Esophagus squamous epithelium (tissue), 5 donors: ENCODE measurements at regions not wholly inside any gene's neighbourhood (a gene's known extent, or its start where the extent isn't known, plus 50 kb on each side); places are given as distances from the start of the nearest gene placed in this dataset.
A peak's percentile ranks its signal among the peaks of the same experiment; 100 is the strongest.

ENCODE experiments used
- DNase-seq: peaks from one replicate; lab custom pipeline; 2025; lab: John Stamatoyannopoulos, UW
- H3K27ac ChIP-seq, 4 donors: fragments of 200-600 bp; sonication (generic); one replicate each; pipeline ENCODE4 v1.5.1; 2016 to 2019; ENCODE audit warnings: mild to moderate bottlenecking in 1 of 4
- H3K27me3 ChIP-seq, 4 donors: fragments of 200-600 bp; sonication (generic); 1 replicate in 3 of 4; 2 replicates in 1 of 4; pipeline versions ENCODE4 v1.5.1 to v1.6.0; 2017 to 2021; ENCODE audit warnings: antibody characterized with exemption in 1 of 4
- H3K36me3 ChIP-seq, 3 donors: fragments of 200-600 bp; sonication (generic); one replicate each; pipeline ENCODE4 v1.5.1; 2016 to 2019
- H3K4me1 ChIP-seq, 3 donors: fragments of 200-600 bp; sonication (generic); one replicate each; pipeline ENCODE4 v1.5.1; 2017 to 2019
- H3K4me3 ChIP-seq, 4 donors: fragments of 200-600 bp; sonication (generic); 1 replicate in 3 of 4; 2 replicates in 1 of 4; pipeline ENCODE4 v1.5.1; 2016 to 2019; ENCODE audit warnings: mild to moderate bottlenecking in 2 of 4, moderate library complexity in 1 of 4
- H3K9me3 ChIP-seq, 3 donors: fragments of 200-600 bp; sonication (generic); one replicate each; pipeline ENCODE4 v1.5.1; 2016 to 2019
- POLR2A ChIP-seq, 4 donors: fragments of 450-650 bp; IDR thresholded peaks; one replicate each; pipeline ENCODE4 v1.6.1; 2017; ENCODE audit warnings: antibody characterized with exemption in 4 of 4, mild to moderate bottlenecking in 4 of 4, moderate library complexity in 3 of 4
- WGBS, 2 donors: methylation state at CpG; one replicate each; pipeline ENCODE4 v1.1.5; 2018; 5-methylcytosine and 5-hydroxymethylcytosine counted together
- intact Hi-C: fragments of 100-400 bp; cut with DNase I; formaldehyde crosslinking; loops from one replicate; pipeline ENCODE4 v1.15.0; 2022
- TF ChIP-seq, protein P1 (sequence below), 6 experiments: fragments of 450-650 bp in 4 of 6; fragments of 200-600 bp in 2 of 6; sonication (generic) in 2 of 6; IDR thresholded peaks; one replicate each; pipeline ENCODE4 v1.5.1; 2016 to 2019; ENCODE audit warnings: antibody characterized with exemption in 6 of 6, mild to moderate bottlenecking in 4 of 6, moderate library complexity in 4 of 6
- donor health status: DM: yes; HTN: yes; CAD: no.

DNA sequence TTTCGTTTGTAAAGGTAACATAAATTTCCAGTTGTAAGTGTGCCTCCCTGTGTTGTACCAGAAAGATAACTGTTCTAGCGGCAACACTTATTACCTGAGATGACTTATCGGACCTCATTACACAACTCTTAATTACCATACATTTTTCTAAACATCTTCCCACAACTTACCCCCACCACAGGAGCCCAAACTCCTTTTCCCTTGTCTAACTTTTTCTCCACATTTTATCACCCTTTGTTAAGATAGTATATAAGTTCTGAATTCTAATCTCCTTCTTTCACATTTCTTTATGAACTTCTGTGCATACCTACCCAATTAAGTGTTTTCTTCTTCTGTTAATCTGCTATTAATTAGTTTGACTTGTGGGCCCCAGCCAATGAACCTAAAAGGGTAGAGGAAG is 143.7 kb upstream of the CAMK1G start:
- 92 to 93% methylated on average over 3 of the region's 3 CpGs for WGBS, 2 donors
- peaks cover 0 to 33% (median 3%) of the 10 kb centered on the region in 3 donors for H3K4me1 ChIP-seq

DNA sequence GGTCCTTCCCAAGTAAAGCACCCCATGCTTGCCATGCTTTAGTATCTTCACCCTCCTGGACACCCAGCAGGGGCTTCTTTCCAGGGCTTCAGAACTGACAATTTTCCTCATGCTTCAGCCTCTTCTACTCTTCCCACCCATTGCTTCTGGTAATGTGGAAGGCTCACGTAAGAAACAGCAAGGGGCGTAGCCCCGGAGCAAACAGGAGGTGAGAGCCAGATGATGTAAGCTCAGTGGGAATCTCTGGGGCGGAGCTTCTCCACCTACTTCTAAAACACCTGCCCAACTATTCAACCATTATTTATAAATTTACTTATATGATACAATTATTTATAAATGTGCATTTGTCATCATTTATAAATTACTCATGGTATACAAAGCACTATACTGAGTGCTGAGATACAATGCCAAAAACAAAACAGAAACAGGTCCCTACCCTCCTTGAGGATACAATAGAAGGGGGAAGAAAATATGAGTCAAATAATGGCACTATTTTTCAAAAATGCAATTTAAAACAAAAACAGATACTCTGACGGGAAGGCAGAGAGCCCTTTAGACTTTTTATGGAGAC is 140.1 kb upstream of the CAMK1G start:
- no peak for DNase-seq
- intact Hi-C loops, result no loop called here
- Histone ChIP-seq H3K9me3 (peaks cover 0 to 5% (median 0%) of the 10 kb centered on the region in 3 donors), H3K36me3 (no peaks in the 10 kb centered on the region), H3K4me3 (no peak overlapping the region), H3K27me3 (no peaks in the 10 kb centered on the region), H3K4me1 (peaks cover 0 to 17% (median 3%) of the 10 kb centered on the region in 3 donors), H3K27ac (peak overlapping the region in 3 of 4 donors; percentile 26 to 60 (median 36))
- WGBS, 2 donors, result 46 to 81% methylated on average over 5 of the region's 5 CpGs
- no peak for TF ChIP-seq POLR2A (IDR thresholded peaks at IDR 0.05)
- TF ChIP-seq, protein P1, sequence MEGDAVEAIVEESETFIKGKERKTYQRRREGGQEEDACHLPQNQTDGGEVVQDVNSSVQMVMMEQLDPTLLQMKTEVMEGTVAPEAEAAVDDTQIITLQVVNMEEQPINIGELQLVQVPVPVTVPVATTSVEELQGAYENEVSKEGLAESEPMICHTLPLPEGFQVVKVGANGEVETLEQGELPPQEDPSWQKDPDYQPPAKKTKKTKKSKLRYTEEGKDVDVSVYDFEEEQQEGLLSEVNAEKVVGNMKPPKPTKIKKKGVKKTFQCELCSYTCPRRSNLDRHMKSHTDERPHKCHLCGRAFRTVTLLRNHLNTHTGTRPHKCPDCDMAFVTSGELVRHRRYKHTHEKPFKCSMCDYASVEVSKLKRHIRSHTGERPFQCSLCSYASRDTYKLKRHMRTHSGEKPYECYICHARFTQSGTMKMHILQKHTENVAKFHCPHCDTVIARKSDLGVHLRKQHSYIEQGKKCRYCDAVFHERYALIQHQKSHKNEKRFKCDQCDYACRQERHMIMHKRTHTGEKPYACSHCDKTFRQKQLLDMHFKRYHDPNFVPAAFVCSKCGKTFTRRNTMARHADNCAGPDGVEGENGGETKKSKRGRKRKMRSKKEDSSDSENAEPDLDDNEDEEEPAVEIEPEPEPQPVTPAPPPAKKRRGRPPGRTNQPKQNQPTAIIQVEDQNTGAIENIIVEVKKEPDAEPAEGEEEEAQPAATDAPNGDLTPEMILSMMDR (IDR thresholded peaks at IDR 0.05), result no peak

More for the DNA sequence above, 143.7 kb upstream of the CAMK1G start:
- Histone ChIP-seq H3K4me3 (no peak overlapping the region), H3K27me3 (no peaks in the 10 kb centered on the region), H3K27ac (no peak overlapping the region), H3K36me3 (no peaks in the 10 kb centered on the region), H3K9me3 (peaks cover 0 to 5% (median 0%) of the 10 kb centered on the region in 3 donors)
- intact Hi-C loops, result no loop called here
- no peak for DNase-seq
- TF ChIP-seq, protein P1 (IDR thresholded peaks at IDR 0.05), result no peak
- no peak for TF ChIP-seq POLR2A (IDR thresholded peaks at IDR 0.05)

DNA sequence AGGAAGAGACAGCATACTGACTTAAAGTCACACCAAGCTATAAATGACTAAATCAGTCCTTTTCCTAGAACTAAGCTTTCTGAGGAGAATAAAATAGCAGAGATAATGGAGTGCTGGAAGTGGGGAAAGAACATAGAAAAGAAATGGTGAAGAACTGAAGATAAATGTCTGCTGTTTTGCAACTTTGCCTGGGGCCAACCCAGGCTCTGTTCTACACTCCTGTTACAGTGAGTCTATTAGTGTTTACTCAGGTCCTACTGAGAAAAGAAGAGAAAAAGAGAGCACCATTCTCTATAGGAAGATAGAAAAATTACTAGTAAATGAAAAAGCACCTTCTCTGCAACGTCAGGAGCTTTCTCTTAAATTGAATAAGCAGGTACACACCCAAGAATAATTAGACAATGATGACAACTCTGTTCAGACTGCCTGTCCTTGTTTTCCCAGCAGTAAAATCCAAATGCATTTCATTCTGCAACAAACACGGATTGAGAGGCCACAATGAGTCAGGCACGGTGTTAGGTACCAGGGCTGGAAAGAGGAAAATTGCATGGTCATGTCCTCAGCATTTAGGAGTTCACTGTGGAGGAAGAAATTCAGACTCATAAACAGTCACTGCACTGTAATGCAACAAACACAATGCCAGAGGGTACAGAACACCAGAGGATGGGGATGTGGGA is 139.4 kb upstream of the CAMK1G start:
- Histone ChIP-seq H3K27me3 (no peaks in the 10 kb centered on the region), H3K4me3 (no peak overlapping the region), H3K9me3 (peaks cover 0 to 5% (median 0%) of the 10 kb centered on the region in 3 donors), H3K4me1 (peaks cover 0 to 17% (median 3%) of the 10 kb centered on the region in 3 donors), H3K27ac (peak overlapping the region in 3 of 4 donors; percentile 26 to 60 (median 36)), H3K36me3 (no peaks in the 10 kb centered on the region)
- intact Hi-C loops, result no loop called here
- TF ChIP-seq, protein P1 (IDR thresholded peaks at IDR 0.05), result no peak
- no peak for TF ChIP-seq POLR2A (IDR thresholded peaks at IDR 0.05)
- DNase-seq, result no peak
- 22 to 30% methylated on average over 3 of the region's 3 CpGs for WGBS, 2 donors

DNA sequence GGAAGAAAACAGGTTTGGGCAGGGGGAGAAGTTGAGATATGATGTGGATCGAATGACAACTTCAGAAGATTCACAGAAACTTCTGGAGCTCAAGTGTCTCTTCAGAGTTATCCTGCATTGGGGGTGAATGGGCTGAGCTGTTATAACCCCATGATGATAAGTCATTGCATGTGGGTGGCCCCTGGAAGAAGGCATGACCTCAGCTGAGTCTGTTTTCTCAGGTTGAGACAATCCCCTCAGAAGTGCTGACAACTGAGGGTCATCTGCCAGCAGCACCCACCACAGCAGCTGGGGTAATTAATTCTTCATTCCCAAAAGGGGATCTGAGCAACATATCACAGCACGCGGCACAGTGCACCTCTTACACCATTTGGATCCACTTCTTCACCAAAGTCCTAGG is 138.6 kb upstream of the CAMK1G start:
- Histone ChIP-seq H3K27me3 (no peaks in the 10 kb centered on the region), H3K4me1 (peaks cover 0 to 17% (median 3%) of the 10 kb centered on the region in 3 donors), H3K4me3 (no peak overlapping the region), H3K9me3 (peaks cover 0 to 4% (median 0%) of the 10 kb centered on the region in 3 donors), H3K27ac (no peak overlapping the region), H3K36me3 (no peaks in the 10 kb centered on the region)
- no peak for DNase-seq
- TF ChIP-seq POLR2A (IDR thresholded peaks at IDR 0.05), result no peak
- TF ChIP-seq, protein P1 (IDR thresholded peaks at IDR 0.05), result no peak
- 75 to 88% methylated on average over 3 of the region's 3 CpGs for WGBS, 2 donors
- intact Hi-C loops, result no loop called here

DNA sequence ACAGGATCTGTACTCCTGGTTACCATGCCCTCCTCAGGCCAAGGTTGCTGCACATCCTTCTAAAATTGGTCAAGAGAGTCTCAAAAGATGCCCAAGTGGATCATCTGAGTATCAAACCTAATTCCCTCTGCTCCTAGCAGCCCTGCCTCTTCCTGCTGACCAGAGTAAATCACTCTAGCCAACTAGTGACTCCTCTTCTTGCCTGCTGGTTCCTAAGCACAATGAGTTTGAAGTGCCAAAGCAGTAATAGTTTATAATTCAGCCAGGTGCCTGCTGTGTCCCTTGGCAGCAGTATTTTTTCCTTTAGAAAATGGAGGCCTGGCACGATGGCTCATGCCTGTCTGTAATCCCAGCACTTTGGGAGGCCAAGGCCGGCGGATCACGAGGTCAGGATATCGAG is 137.9 kb upstream of the CAMK1G start:
- Histone ChIP-seq H3K36me3 (no peaks in the 10 kb centered on the region), H3K27me3 (no peaks in the 10 kb centered on the region), H3K4me1 (peaks cover 0 to 17% (median 3%) of the 10 kb centered on the region in 3 donors), H3K4me3 (no peak overlapping the region), H3K9me3 (no peaks in the 10 kb centered on the region), H3K27ac (no peak overlapping the region)
- 90 to 95% methylated on average over 5 of the region's 5 CpGs for WGBS, 2 donors
- intact Hi-C loops, result no loop called here
- TF ChIP-seq POLR2A (IDR thresholded peaks at IDR 0.05), result no peak
- no peak for DNase-seq
